ENCODE measurements at regions not wholly inside any gene's neighbourhood (a gene's known extent, or its start where the extent isn't known, plus 50 kb on each side); places are given as distances from the start of the nearest gene placed in this dataset.

- ChIA-PET CTCF (no interaction called here), POLR2A (no interaction called here)
- DNase-seq (ENCODE audit: low read depth in 1 of 2, low spot score in 1 of 2): no peak
- WGBS (ENCODE audit: missing lambda C conversion rate): 28% methylated on average over 2 of the region's 2 CpGs
- ATAC-seq: no peak
- H3K4me1 ChIP-seq: no peaks in the 10 kb centered on the region
- H3K4me3 ChIP-seq: no peak overlapping the region
- FAIRE-seq: no peak
- H3K27ac ChIP-seq: no peak overlapping the region
- no peak overlapping the region for H3K4me2 ChIP-seq
- TF ChIP-seq BHLHE40 (IDR thresholded peaks at IDR 0.05; ENCODE audit: low read depth, low read length) (no peak), CBX8 (IDR thresholded peaks at IDR 0.05) (no peak), HOXB5 (CRISPR knock-in tag; IDR thresholded peaks at IDR 0.05) (no peak), RARB (CRISPR knock-in tag; IDR thresholded peaks at IDR 0.05) (no peak), EHF (CRISPR knock-in tag; IDR thresholded peaks at IDR 0.05) (no peak), PBX3 (IDR thresholded peaks at IDR 0.05) (no peak), HES2 (IDR thresholded peaks at IDR 0.05) (no peak)
- H3K9me3 ChIP-seq: no peaks in the 10 kb centered on the region
Measured at GRCh38 chr5:24291916-24292315, 352.9 kb downstream of the CDH10 start.

GRCh38 chr5:24294333-24294732, 350.4 kb downstream of the CDH10 start:
- TF ChIP-seq HEYL (CRISPR knock-in tag; IDR thresholded peaks at IDR 0.05): no peak
- H3K9me3 ChIP-seq: no peaks in the 10 kb centered on the region
- H3K27ac ChIP-seq: no peak overlapping the region
- no peaks in the 10 kb centered on the region for H3K4me1 ChIP-seq
- CTCF ChIA-PET: no interaction called here
- ATAC-seq: no peak
- H3K4me2 ChIP-seq: no peak overlapping the region
- no peak overlapping the region for H3K4me3 ChIP-seq
- POLR2A ChIA-PET: no interaction called here
- WGBS (ENCODE audit: missing lambda C conversion rate): 28% methylated on average over 4 of the region's 4 CpGs
- DNase-seq (ENCODE audit: low read depth in 1 of 2, low spot score in 1 of 2): no peak
- no peak for FAIRE-seq

GRCh38 chr5:24314106-24314505, 330.7 kb downstream of the CDH10 start:
- Histone ChIP-seq H3K4me3 (no peak overlapping the region), H3K4me2 (no peak overlapping the region), H3K27ac (no peak overlapping the region), H3K4me1 (no peaks in the 10 kb centered on the region), H3K9me3 (no peaks in the 10 kb centered on the region; the same call in 2 of the 3 replicates)
- no peak for ATAC-seq
- ChIA-PET CTCF (no interaction called here), POLR2A (no interaction called here)
- no peak for FAIRE-seq
- no peak for DNase-seq (ENCODE audit: low read depth in 1 of 2, low spot score in 1 of 2)
- TF ChIP-seq BCL3 (IDR thresholded peaks at IDR 0.05): no peak
- TF ChIP-seq NR3C1 (IDR thresholded peaks at IDR 0.05): no peak
- no peak for TF ChIP-seq HES2 (IDR thresholded peaks at IDR 0.05)
- 23% methylated on average over 8 of the region's 19 CpGs for WGBS (ENCODE audit: missing lambda C conversion rate)

- no peaks in the 10 kb centered on the region for H3K4me1 ChIP-seq
- ChIA-PET POLR2A (no interaction called here), CTCF (no interaction called here)
- DNase-seq (ENCODE audit: low read depth in 1 of 2, low spot score in 1 of 2) (no peak), ATAC-seq (no peak), FAIRE-seq (no peak)
- no peak overlapping the region for H3K4me2 ChIP-seq
- H3K27ac ChIP-seq: no peak overlapping the region
- no peaks in the 10 kb centered on the region for H3K9me3 ChIP-seq
- 27% methylated on average over 3 of the region's 3 CpGs for WGBS (ENCODE audit: missing lambda C conversion rate)
- TF ChIP-seq HEYL (CRISPR knock-in tag; IDR thresholded peaks at IDR 0.05) (no peak), EHF (CRISPR knock-in tag; IDR thresholded peaks at IDR 0.05) (no peak), FOXS1 (CRISPR knock-in tag; IDR thresholded peaks at IDR 0.05) (no peak), NFE2L2 (conservative IDR thresholded peaks at IDR 0.05; ENCODE audit: low read length) (no peak), CHD4 (IDR thresholded peaks at IDR 0.05; ENCODE audit: borderline replicate concordance) (no peak), ESRRA (IDR thresholded peaks at IDR 0.05; ENCODE audit: borderline replicate concordance, low read length) (no peak), CEBPB (IDR thresholded peaks at IDR 0.05) (no peak), KDM1A (IDR thresholded peaks at IDR 0.05; ENCODE audit: low read depth) (no peak), SMC3 (IDR thresholded peaks at IDR 0.05) (no peak), HDAC2 (IDR thresholded peaks at IDR 0.05) (no peak), ZC3H11A (IDR thresholded peaks at IDR 0.05) (no peak), HES2 (IDR thresholded peaks at IDR 0.05) (no peak)
- no peak overlapping the region for H3K4me3 ChIP-seq
Measured at GRCh38 chr5:24320643-24321042, 324.1 kb downstream of the CDH10 start.
